ENCODE measurements at regions not wholly inside any gene's neighbourhood (a gene's known extent, or its start where the extent isn't known, plus 50 kb on each side); places are given as distances from the start of the nearest gene placed in this dataset.

- H3K4me1 Mint-ChIP-seq: no peaks in the 10 kb centered on the region
- no peak overlapping the region for H3K27ac Mint-ChIP-seq
- no peak overlapping the region for H3K4me3 Mint-ChIP-seq
- H3K36me3 Mint-ChIP-seq: no peaks in the 10 kb centered on the region
- H3K9me3 Mint-ChIP-seq: no peaks in the 10 kb centered on the region
- peaks cover 4% of the 10 kb centered on the region for H3K27me3 Mint-ChIP-seq
Measured at GRCh38 chr5:174827558-174827957, 103.2 kb downstream of the MSX2 start.

DNA sequence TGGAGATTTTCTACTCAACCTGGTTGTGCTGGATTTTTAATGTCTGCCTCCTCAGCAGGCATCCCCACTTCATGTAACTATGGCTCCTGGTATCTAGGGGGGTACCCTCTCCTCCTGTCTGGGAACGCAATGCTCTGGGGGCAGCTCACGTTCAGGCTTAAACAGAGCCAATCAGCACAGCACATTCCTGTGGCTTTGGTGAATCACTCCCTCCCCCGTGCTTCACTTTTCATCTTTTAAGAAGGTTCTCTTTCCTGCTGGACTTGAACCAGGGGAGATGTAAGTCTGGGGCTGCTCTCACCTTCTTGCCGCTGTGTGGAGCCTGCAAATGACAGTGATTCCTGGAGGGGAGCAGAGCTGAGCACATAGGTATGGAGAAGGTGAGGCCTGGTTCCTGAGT lies 101.2 kb downstream of the MSX2 start:
- H3K27ac Mint-ChIP-seq: no peak overlapping the region
- H3K4me3 Mint-ChIP-seq: no peak overlapping the region
- H3K27me3 Mint-ChIP-seq: no peaks in the 10 kb centered on the region
- H3K36me3 Mint-ChIP-seq: no peaks in the 10 kb centered on the region
- H3K4me1 Mint-ChIP-seq: no peaks in the 10 kb centered on the region
- H3K9me3 Mint-ChIP-seq: no peaks in the 10 kb centered on the region

- no peak overlapping the region for H3K27ac Mint-ChIP-seq
- H3K36me3 Mint-ChIP-seq: no peaks in the 10 kb centered on the region
- peaks cover 4% of the 10 kb centered on the region for H3K27me3 Mint-ChIP-seq
- H3K4me1 Mint-ChIP-seq: no peaks in the 10 kb centered on the region
- H3K9me3 Mint-ChIP-seq: peaks cover 8% of the 10 kb centered on the region
- H3K4me3 Mint-ChIP-seq: no peak overlapping the region
Measured at GRCh38 chr5:174818430-174818829, 94.0 kb downstream of the MSX2 start.

- no peak overlapping the region for H3K4me3 Mint-ChIP-seq
- no peak overlapping the region for H3K27ac Mint-ChIP-seq
- peaks cover 4% of the 10 kb centered on the region for H3K27me3 Mint-ChIP-seq
- peaks cover 8% of the 10 kb centered on the region for H3K9me3 Mint-ChIP-seq
- H3K4me1 Mint-ChIP-seq: no peaks in the 10 kb centered on the region
- no peaks in the 10 kb centered on the region for H3K36me3 Mint-ChIP-seq
Measured at GRCh38 chr5:174817610-174818009, 93.2 kb downstream of the MSX2 start.

DNA sequence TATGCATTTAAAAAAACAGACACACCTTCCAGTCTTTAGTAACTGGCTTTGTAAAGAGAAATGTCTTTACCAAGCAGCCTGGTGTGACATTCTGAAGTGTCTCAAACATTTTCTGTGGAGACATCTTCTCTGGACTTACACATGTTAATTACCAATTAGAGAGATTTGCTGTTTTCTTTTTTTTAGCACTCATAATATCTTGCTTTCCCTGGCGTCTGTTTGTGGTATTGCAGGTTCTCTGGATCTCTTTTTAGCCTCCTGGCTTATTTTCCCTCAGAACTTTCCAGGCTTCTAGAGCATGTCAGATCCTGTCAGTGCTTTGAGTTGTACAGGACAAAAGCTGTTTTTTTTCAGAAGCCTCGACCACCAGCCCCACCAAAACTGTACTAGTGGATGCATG lies 92.5 kb downstream of the MSX2 start:
- Mint-ChIP-seq H3K4me3 (no peak overlapping the region), H3K27ac (no peak overlapping the region), H3K27me3 (peaks cover 4% of the 10 kb centered on the region), H3K4me1 (no peaks in the 10 kb centered on the region), H3K36me3 (no peaks in the 10 kb centered on the region), H3K9me3 (peaks cover 8% of the 10 kb centered on the region)

DNA sequence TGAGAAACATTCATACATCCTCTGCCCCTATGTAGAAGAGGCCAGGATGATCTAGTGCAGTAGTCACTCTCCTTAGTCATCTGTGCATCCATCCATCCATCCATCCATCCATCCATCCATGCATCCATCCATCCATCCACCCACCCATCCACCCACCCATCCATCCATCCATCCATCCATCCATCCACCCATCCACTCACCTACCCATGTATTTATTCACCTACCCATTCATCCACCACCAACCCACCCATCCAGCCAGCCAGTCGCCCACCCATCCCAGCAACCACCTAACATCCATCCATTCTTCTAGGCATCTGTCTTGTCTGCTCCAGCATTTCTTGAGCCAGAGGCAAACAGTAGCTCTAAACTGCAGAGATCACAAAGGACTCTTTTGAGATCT lies 87.1 kb downstream of the MSX2 start:
- Mint-ChIP-seq H3K9me3 (peaks cover 8% of the 10 kb centered on the region), H3K4me3 (no peak overlapping the region), H3K36me3 (no peaks in the 10 kb centered on the region), H3K27ac (no peak overlapping the region), H3K4me1 (no peaks in the 10 kb centered on the region), H3K27me3 (no peaks in the 10 kb centered on the region)

DNA sequence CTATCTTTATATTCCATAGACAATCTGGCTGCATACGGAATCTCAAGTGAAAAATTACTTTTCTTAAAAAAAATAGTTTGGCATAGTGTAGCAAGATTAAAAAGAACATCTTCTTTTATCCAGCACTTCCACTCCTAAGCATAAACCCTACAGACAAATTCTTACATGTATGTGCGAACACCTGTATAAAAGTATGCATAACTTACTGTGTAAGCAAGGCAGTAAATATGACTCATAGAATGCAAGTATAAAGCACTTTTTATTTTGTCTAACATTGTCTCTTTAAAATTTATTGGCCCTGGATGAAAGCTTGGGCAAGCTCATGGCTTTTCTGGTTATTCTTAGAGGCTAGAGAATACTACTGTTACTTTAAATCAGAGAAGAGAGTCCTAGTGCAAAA lies 86.4 kb downstream of the MSX2 start:
- H3K27me3 Mint-ChIP-seq: no peaks in the 10 kb centered on the region
- H3K4me3 Mint-ChIP-seq: no peak overlapping the region
- no peaks in the 10 kb centered on the region for H3K4me1 Mint-ChIP-seq

GRCh38 chr5:174807471-174807870 lies 83.1 kb downstream of the MSX2 start:
- H3K27ac Mint-ChIP-seq: no peak overlapping the region
- peaks cover 2% of the 10 kb centered on the region for H3K27me3 Mint-ChIP-seq
- no peaks in the 10 kb centered on the region for H3K9me3 Mint-ChIP-seq
- H3K4me3 Mint-ChIP-seq: no peak overlapping the region
- H3K4me1 Mint-ChIP-seq: no peaks in the 10 kb centered on the region
- H3K36me3 Mint-ChIP-seq: no peaks in the 10 kb centered on the region

More for the DNA sequence above, 86.4 kb downstream of the MSX2 start:
- peaks cover 2% of the 10 kb centered on the region for H3K9me3 Mint-ChIP-seq
- H3K36me3 Mint-ChIP-seq: no peaks in the 10 kb centered on the region
- H3K27ac Mint-ChIP-seq: no peak overlapping the region

DNA sequence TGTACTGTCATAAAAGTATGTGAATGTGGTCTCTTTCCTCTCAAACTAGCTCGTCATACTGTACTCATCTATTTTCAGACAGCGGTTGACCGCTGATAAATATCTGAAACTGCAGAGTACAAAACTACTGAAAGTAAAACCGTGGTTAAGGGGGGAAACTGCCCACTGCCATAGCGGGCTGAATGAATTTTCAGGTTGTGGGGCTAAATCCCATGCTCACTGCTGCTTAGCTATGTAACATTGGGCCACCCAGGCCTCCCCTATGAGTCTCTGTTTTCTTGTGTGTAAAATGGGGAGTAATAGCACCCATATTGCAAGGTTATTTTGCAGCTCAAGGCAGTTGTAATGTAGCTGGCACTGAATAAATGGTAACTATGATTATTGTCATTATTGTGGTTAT lies 82.3 kb downstream of the MSX2 start:
- Mint-ChIP-seq H3K9me3 (no peaks in the 10 kb centered on the region), H3K4me1 (no peaks in the 10 kb centered on the region), H3K4me3 (no peak overlapping the region), H3K27me3 (peaks cover 2% of the 10 kb centered on the region), H3K27ac (no peak overlapping the region), H3K36me3 (no peaks in the 10 kb centered on the region)

DNA sequence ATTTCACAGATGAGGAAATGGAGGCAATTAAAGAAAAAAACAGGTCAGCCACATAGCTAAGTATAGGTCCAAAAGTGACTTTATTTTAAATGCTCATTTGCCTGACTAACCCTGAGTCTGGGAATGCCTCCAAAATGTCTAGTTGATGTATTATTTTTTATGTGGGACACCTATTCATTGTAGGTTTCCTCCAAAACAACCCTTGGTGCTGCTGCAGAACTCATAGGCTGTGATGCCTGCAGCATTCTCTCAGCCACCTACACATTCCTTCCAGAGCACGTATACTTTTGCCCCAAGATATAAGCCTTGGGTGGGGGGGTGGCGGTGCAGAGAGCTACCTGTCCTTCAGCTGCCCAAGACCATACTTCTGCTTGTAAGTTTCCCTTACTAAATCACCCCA lies 77.4 kb downstream of the MSX2 start:
- no peak overlapping the region for H3K27ac Mint-ChIP-seq
- H3K36me3 Mint-ChIP-seq: no peaks in the 10 kb centered on the region
- no peaks in the 10 kb centered on the region for H3K4me1 Mint-ChIP-seq
- no peak overlapping the region for H3K4me3 Mint-ChIP-seq
- peaks cover 15% of the 10 kb centered on the region for H3K27me3 Mint-ChIP-seq
- H3K9me3 Mint-ChIP-seq: no peaks in the 10 kb centered on the region

GRCh38 chr5:174800435-174800834 lies 76.1 kb downstream of the MSX2 start:
- peaks cover 26% of the 10 kb centered on the region for H3K27me3 Mint-ChIP-seq
- H3K36me3 Mint-ChIP-seq: no peaks in the 10 kb centered on the region
- no peak overlapping the region for H3K27ac Mint-ChIP-seq
- H3K9me3 Mint-ChIP-seq: no peaks in the 10 kb centered on the region
- H3K4me1 Mint-ChIP-seq: no peaks in the 10 kb centered on the region
- no peak overlapping the region for H3K4me3 Mint-ChIP-seq

- peaks cover 1% of the 10 kb centered on the region for H3K36me3 Mint-ChIP-seq
- no peaks in the 10 kb centered on the region for H3K4me1 Mint-ChIP-seq
- peaks cover 27% of the 10 kb centered on the region for H3K27me3 Mint-ChIP-seq
- H3K9me3 Mint-ChIP-seq: no peaks in the 10 kb centered on the region
- no peak overlapping the region for H3K27ac Mint-ChIP-seq
- no peak overlapping the region for H3K4me3 Mint-ChIP-seq
Measured at GRCh38 chr5:174799121-174799520, 74.7 kb downstream of the MSX2 start.

DNA sequence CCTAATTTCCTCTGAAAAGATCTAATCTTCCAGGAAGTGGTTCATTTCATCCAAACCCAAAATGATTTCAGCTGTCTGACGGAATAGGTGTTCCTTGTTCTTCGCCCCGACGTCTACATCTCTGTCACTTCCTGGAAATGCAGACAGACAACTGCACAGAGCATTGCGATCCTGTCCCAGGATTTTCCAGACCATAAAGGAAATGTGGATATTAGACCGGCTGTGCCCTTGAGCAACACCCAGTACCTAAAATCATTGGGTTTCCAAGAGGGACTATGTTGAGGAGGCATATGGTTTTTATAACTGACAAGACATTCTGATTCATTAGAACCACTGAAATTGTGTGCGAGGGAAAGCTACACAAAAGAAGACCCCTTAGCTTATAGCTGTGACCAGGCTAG lies 74.2 kb downstream of the MSX2 start:
- Mint-ChIP-seq H3K9me3 (no peaks in the 10 kb centered on the region), H3K4me1 (no peaks in the 10 kb centered on the region), H3K27me3 (peaks cover 29% of the 10 kb centered on the region), H3K27ac (no peak overlapping the region), H3K4me3 (no peak overlapping the region), H3K36me3 (peaks cover 1% of the 10 kb centered on the region)

- no peak overlapping the region for H3K4me3 Mint-ChIP-seq
- H3K36me3 Mint-ChIP-seq: peaks cover 1% of the 10 kb centered on the region
- no peaks in the 10 kb centered on the region for H3K9me3 Mint-ChIP-seq
- H3K4me1 Mint-ChIP-seq: no peaks in the 10 kb centered on the region
- no peak overlapping the region for H3K27ac Mint-ChIP-seq
- H3K27me3 Mint-ChIP-seq: peaks cover 36% of the 10 kb centered on the region
Measured at GRCh38 chr5:174796711-174797192, 72.4 kb downstream of the MSX2 start.

- no peaks in the 10 kb centered on the region for H3K9me3 Mint-ChIP-seq
- no peaks in the 10 kb centered on the region for H3K4me1 Mint-ChIP-seq
- peaks cover 38% of the 10 kb centered on the region for H3K27me3 Mint-ChIP-seq
- peaks cover 1% of the 10 kb centered on the region for H3K36me3 Mint-ChIP-seq
- H3K4me3 Mint-ChIP-seq: no peak overlapping the region
- H3K27ac Mint-ChIP-seq: no peak overlapping the region
Measured at GRCh38 chr5:174794931-174795672, 70.7 kb downstream of the MSX2 start.

DNA sequence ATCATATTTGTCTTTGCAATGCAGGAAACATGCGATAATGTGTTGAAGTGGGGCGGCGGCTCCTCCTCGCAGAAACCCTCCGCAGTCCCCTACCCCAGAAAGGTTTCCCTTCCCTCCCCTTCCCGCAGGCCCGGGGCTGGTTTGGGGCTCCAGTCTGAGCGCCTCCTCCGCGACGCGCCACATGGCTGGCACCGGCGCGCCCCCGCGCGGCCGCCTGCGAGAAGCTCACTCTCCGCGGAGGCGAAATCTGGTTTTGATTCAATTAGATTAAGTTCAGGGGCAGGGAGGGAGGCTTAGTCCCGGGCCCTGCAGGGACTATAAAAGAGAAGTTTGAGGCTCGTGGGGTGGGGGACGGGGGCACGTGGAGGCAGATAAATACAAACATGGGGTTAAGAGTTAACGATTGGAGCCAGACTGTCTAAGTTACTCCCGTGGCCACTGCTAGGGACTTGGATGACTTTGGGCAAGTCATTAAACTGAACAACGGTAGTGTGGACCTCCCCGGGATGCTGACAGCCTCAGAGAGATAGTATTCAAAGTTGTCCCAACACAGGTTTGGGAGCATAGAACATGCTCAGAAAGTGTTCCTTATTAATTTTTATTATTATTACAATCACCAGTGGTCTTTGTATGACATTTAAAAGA lies 69.4 kb downstream of the MSX2 start:
- H3K27me3 Mint-ChIP-seq: peaks cover 39% of the 10 kb centered on the region
- H3K4me1 Mint-ChIP-seq: no peaks in the 10 kb centered on the region

More for the DNA sequence above, 69.4 kb downstream of the MSX2 start:
- Mint-ChIP-seq H3K4me3 (no peak overlapping the region), H3K36me3 (peaks cover 1% of the 10 kb centered on the region), H3K9me3 (no peaks in the 10 kb centered on the region), H3K27ac (no peak overlapping the region)
